Psoas muscle (tissue), 7 donors: ENCODE measurements at regions not wholly inside any gene's neighbourhood (a gene's known extent, or its start where the extent isn't known, plus 50 kb on each side); places are given as distances from the start of the nearest gene placed in this dataset.

ENCODE experiments used
- ATAC-seq, 4 donors: fragments of 200-7000 bp; cut with Tn5 transposase; one replicate each; pipeline ENCODE4 v1.9.1; 2020; ENCODE audit warnings: moderate library complexity in 3 of 4, mild to moderate bottlenecking in 2 of 4
- DNase-seq, 2 donors: peaks; one replicate each; pipeline ENCODE4 v3.0.0-alpha.2; 2020
- H3K27ac ChIP-seq: fragments of 200-600 bp; one replicate; pipeline ENCODE4 v1.8.0; 2022
- H3K27me3 ChIP-seq, 3 donors: fragments of 200-600 bp in 1 of 3; one replicate each; pipeline versions ENCODE4 v1.6.1 to v1.8.0; 2013 to 2022; ENCODE audit warnings: low read length in 2 of 3, mild to moderate bottlenecking in 2 of 3, moderate library complexity in 1 of 3; ENCODE audit not compliant: insufficient read depth in 3 of 3
- H3K36me3 ChIP-seq, 2 donors: fragments of 200-600 bp in 1 of 2; one replicate each; pipeline versions ENCODE4 v1.6.1 to v1.8.0; 2013 to 2022; ENCODE audit warnings: low read depth in 1 of 2, mild to moderate bottlenecking in 1 of 2, moderate library complexity in 1 of 2; ENCODE audit not compliant: insufficient read depth in 1 of 2
- H3K4me1 ChIP-seq: fragments of 200-600 bp; one replicate; pipeline ENCODE4 v1.8.0; 2022
- H3K4me3 ChIP-seq: fragments of 200-600 bp; one replicate; pipeline ENCODE4 v1.8.0; 2022; ENCODE audit warnings: mild to moderate bottlenecking
- H3K9me3 ChIP-seq: fragments of 200-600 bp; one replicate; pipeline ENCODE4 v1.8.0; 2022
- CTCF ChIP-seq: fragments of 200-600 bp; IDR thresholded peaks from one replicate; pipeline ENCODE4 v1.8.0; 2022; ENCODE audit warnings: antibody characterized with exemption
- WGBS, 3 donors: extraction: QIAGEN DNeasy Blood & Tissue Kit; methylation state at CpG; one replicate each; pipeline versions ENCODE4 v1.1.6 to v1.1.7; 2013; 5-methylcytosine and 5-hydroxymethylcytosine counted together
- intact Hi-C, 2 donors: fragments of 100-400 bp; cut with DNase I; formaldehyde crosslinking; loops; one replicate each; pipeline versions ENCODE4 v1.11.0 to v1.14.2; 2022
- donor health status: healthy with polysubstance abuse.
- donor health status: DM: no; HTN: no; CAD: no; lungs with moderate emphysema.
- donor health status: Bipolar disorder and iron deficiency.
- donor health status: healthy.
- donor health status: DM: yes; HTN: yes; CAD: no.
- donor health status: DM: no; HTN: no; CAD: no.
- donor health status: DM: yes; HTN: yes; CAD: no.

- 69 to 84% (median 77%) methylated on average over 4 of the region's 4 CpGs for WGBS, 3 donors
- no peak for TF ChIP-seq CTCF
- ATAC-seq, result no peak
- Histone ChIP-seq H3K27me3 (no peaks in the 10 kb centered on the region), H3K9me3 (peaks cover 2% of the 10 kb centered on the region), H3K4me1 (no peaks in the 10 kb centered on the region), H3K27ac (no peak overlapping the region), H3K4me3 (no peak overlapping the region), H3K36me3 (no peaks in the 10 kb centered on the region)
- intact Hi-C loops, result no loop called here
- no peak for DNase-seq
Measured at GRCh38 chr12:84136862-84137367, 775.7 kb downstream of the SLC6A15 start.

GRCh38 chr12:84135586-84136279, 776.9 kb downstream of the SLC6A15 start:
- DNase-seq, result no peak
- no peak for ATAC-seq
- H3K27ac ChIP-seq, result no peak overlapping the region
- no peaks in the 10 kb centered on the region for H3K36me3 ChIP-seq
- no peaks in the 10 kb centered on the region for H3K4me1 ChIP-seq
- intact Hi-C loops, result no loop called here
- TF ChIP-seq CTCF, result no peak
- 25 to 45% (median 27%) methylated on average over 1 of the region's 1 CpG for WGBS, 3 donors
- H3K27me3 ChIP-seq, result no peaks in the 10 kb centered on the region
- peaks cover 2% of the 10 kb centered on the region for H3K9me3 ChIP-seq
- H3K4me3 ChIP-seq, result no peak overlapping the region

GRCh38 chr12:84134797-84135366, 777.7 kb downstream of the SLC6A15 start:
- Histone ChIP-seq H3K4me1 (no peaks in the 10 kb centered on the region), H3K4me3 (no peak overlapping the region), H3K36me3 (no peaks in the 10 kb centered on the region), H3K9me3 (peaks cover 2% of the 10 kb centered on the region), H3K27me3 (no peaks in the 10 kb centered on the region), H3K27ac (no peak overlapping the region)
- no peak for DNase-seq
- no peak for TF ChIP-seq CTCF
- intact Hi-C loops, result no loop called here
- ATAC-seq, result no peak
- 60 to 67% (median 62%) methylated on average over 2 of the region's 2 CpGs for WGBS, 3 donors

GRCh38 chr12:84131076-84131475, 781.5 kb downstream of the SLC6A15 start:
- intact Hi-C loops, result no loop called here
- Histone ChIP-seq H3K4me3 (no peak overlapping the region), H3K27me3 (no peaks in the 10 kb centered on the region), H3K27ac (no peak overlapping the region), H3K4me1 (no peaks in the 10 kb centered on the region), H3K36me3 (no peaks in the 10 kb centered on the region), H3K9me3 (peaks cover 2% of the 10 kb centered on the region)
- DNase-seq, result no peak
- ATAC-seq, result no peak
- WGBS, 3 donors, result 72 to 75% (median 73%) methylated on average over 2 of the region's 2 CpGs
- no peak for TF ChIP-seq CTCF
